ENCODE measurements at regions not wholly inside any gene's neighbourhood (a gene's known extent, or its start where the extent isn't known, plus 50 kb on each side); places are given as distances from the start of the nearest gene placed in this dataset.
"Not testable (repeated sequence)": the region's sequence is repeated elsewhere in the genome, so short reads cannot be mapped to it uniquely, and the experiment has no call there.

GRCh38 chr2:89775885-89776284, 1084.4 kb downstream of the RPIA start:
- intact Hi-C loops (cut with DNase I), result no loop called here
- DNase-seq (no peak), ATAC-seq (no peak)
- no peak for TF ChIP-seq POLR2A (IDR thresholded peaks at IDR 0.05)
- no peak for TF ChIP-seq CTCF (IDR thresholded peaks at IDR 0.05)
- H3K4me3 ChIP-seq, result no peak overlapping the region
- H3K27me3 ChIP-seq, result no peaks in the 10 kb centered on the region
- H3K27ac ChIP-seq, result no peak overlapping the region
- WGBS, 2 donors, result 66 to 74% methylated on average over 15 of the region's 15 CpGs
- peaks cover 0 to 63% (median 0%) of the 10 kb centered on the region in 3 donors for H3K9me3 ChIP-seq
- no peaks in the 10 kb centered on the region for H3K36me3 ChIP-seq (replicated peaks in 1 of 2; ENCODE audit: insufficient read depth in 1 of 2, low read depth in 2 of 2)
- H3K4me1 ChIP-seq, result no peaks in the 10 kb centered on the region

GRCh38 chr2:89780318-89780717, 1088.8 kb downstream of the RPIA start:
- WGBS, 2 donors, result 60 to 64% methylated on average over 15 of the region's 15 CpGs

GRCh38 chr2:89781962-89782361, 1090.5 kb downstream of the RPIA start:
- DNase-seq (no peak), ATAC-seq (no peak)
- no peaks in the 10 kb centered on the region for H3K4me1 ChIP-seq
- H3K27ac ChIP-seq, result no peak overlapping the region
- peaks cover 0 to 37% (median 0%) of the 10 kb centered on the region in 3 donors for H3K9me3 ChIP-seq
- no peak overlapping the region for H3K4me3 ChIP-seq
- H3K27me3 ChIP-seq, result no peaks in the 10 kb centered on the region
- WGBS, 2 donors, result 31 to 42% methylated on average over 5 of the region's 5 CpGs
- H3K36me3 ChIP-seq (replicated peaks in 1 of 2; ENCODE audit: insufficient read depth in 1 of 2, low read depth in 2 of 2), result no peaks in the 10 kb centered on the region
- intact Hi-C loops (cut with DNase I), result no loop called here
- TF ChIP-seq POLR2A (IDR thresholded peaks at IDR 0.05), result no peak
- no peak for TF ChIP-seq CTCF (IDR thresholded peaks at IDR 0.05)

More at GRCh38 chr2:89780318-89780717, 1088.8 kb downstream of the RPIA start:
- no peaks in the 10 kb centered on the region for H3K4me1 ChIP-seq
- no peaks in the 10 kb centered on the region for H3K27me3 ChIP-seq
- no peak overlapping the region for H3K4me3 ChIP-seq
- intact Hi-C loops (cut with DNase I), result no loop called here
- DNase-seq (no peak), ATAC-seq (no peak)
- TF ChIP-seq CTCF (IDR thresholded peaks at IDR 0.05), result no peak
- no peak for TF ChIP-seq POLR2A (IDR thresholded peaks at IDR 0.05)
- H3K9me3 ChIP-seq, result peaks cover 0 to 47% (median 0%) of the 10 kb centered on the region in 3 donors
- H3K36me3 ChIP-seq (replicated peaks in 1 of 2; ENCODE audit: insufficient read depth in 1 of 2, low read depth in 2 of 2), result no peaks in the 10 kb centered on the region
- H3K27ac ChIP-seq, result no peak overlapping the region

- Histone ChIP-seq H3K9me3 (peaks cover 0 to 30% (median 0%) of the 10 kb centered on the region in 3 donors), H3K27me3 (no peaks in the 10 kb centered on the region), H3K27ac (no peak overlapping the region), H3K36me3 (replicated peaks in 1 of 2; ENCODE audit: insufficient read depth in 1 of 2, low read depth in 2 of 2) (no peaks in the 10 kb centered on the region), H3K4me3 (no peak overlapping the region), H3K4me1 (no peaks in the 10 kb centered on the region)
- no peak for TF ChIP-seq POLR2A (IDR thresholded peaks at IDR 0.05)
- TF ChIP-seq CTCF (IDR thresholded peaks at IDR 0.05), result no peak
- 62 to 74% methylated on average over 16 of the region's 16 CpGs for WGBS, 2 donors
- intact Hi-C loops (cut with DNase I), result no loop called here
- no peak for DNase-seq
- ATAC-seq, result no peak
These were observed 1093.5 kb downstream of the RPIA start for GRCh38 chr2:89784960-89785359.

GRCh38 chr2:89785528-89785927, 1094.1 kb downstream of the RPIA start:
- DNase-seq; H3K4me3 ChIP-seq; H3K27ac ChIP-seq; ATAC-seq; intact Hi-C loops (cut with DNase I); H3K27me3 ChIP-seq; H3K4me1 ChIP-seq; H3K36me3 ChIP-seq (replicated peaks in 1 of 2; ENCODE audit: insufficient read depth in 1 of 2, low read depth in 2 of 2): not testable (repeated sequence)
- H3K9me3 ChIP-seq, result peaks cover 0 to 25% (median 0%) of the 10 kb centered on the region in 3 donors
- 60 to 73% methylated on average over 15 of the region's 15 CpGs for WGBS, 2 donors

- H3K9me3 ChIP-seq, result peaks cover 0 to 24% (median 0%) of the 10 kb centered on the region in 3 donors
- H3K27me3 ChIP-seq; H3K4me3 ChIP-seq; ATAC-seq; DNase-seq; H3K27ac ChIP-seq; intact Hi-C loops (cut with DNase I); H3K4me1 ChIP-seq; H3K36me3 ChIP-seq (replicated peaks in 1 of 2; ENCODE audit: insufficient read depth in 1 of 2, low read depth in 2 of 2): not testable (repeated sequence)
- 60 to 68% methylated on average over 16 of the region's 16 CpGs for WGBS, 2 donors
These were observed 1095.2 kb downstream of the RPIA start for GRCh38 chr2:89786642-89787041.

- H3K36me3 ChIP-seq (replicated peaks in 1 of 2; ENCODE audit: insufficient read depth in 1 of 2, low read depth in 2 of 2); ATAC-seq; intact Hi-C loops (cut with DNase I); H3K27me3 ChIP-seq; H3K27ac ChIP-seq; H3K4me3 ChIP-seq; H3K4me1 ChIP-seq; DNase-seq: not testable (repeated sequence)
- peaks cover 0 to 39% (median 0%) of the 10 kb centered on the region in 3 donors for H3K9me3 ChIP-seq
- 61 to 72% methylated on average over 17 of the region's 17 CpGs for WGBS, 2 donors
These were observed 1104.1 kb downstream of the RPIA start for GRCh38 chr2:89795530-89795929.

All from body of pancreas (tissue), 4 donors.